ENCODE measurements at regions not wholly inside any gene's neighbourhood (a gene's known extent, or its start where the extent isn't known, plus 50 kb on each side); places are given as distances from the start of the nearest gene placed in this dataset.

- TF ChIP-seq POLR2AphosphoS5 (IDR thresholded peaks at IDR 0.05) (no peak), CTCF (IDR thresholded peaks at IDR 0.05) (no peak), POLR2A (IDR thresholded peaks at IDR 0.05) (no peak)
These were observed 136.4 kb upstream of the GUCY1A1 start for GRCh38 chr4:155530290-155530689.

All from gastroesophageal sphincter (tissue), 3 donors.